Thoracic aorta (tissue), 2 donors: ENCODE measurements at regions not wholly inside any gene's neighbourhood (a gene's known extent, or its start where the extent isn't known, plus 50 kb on each side); places are given as distances from the start of the nearest gene placed in this dataset.

Experiments used
- ATAC-seq: fragments of 150-250 bp; one replicate; pipeline ENCODE4 v1.8.0; 2017; ENCODE audit warnings: low read depth; ENCODE audit not compliant: insufficient number of reproducible peaks, low FRiP score
- DNase-seq: peaks from one replicate; pipeline ENCODE4 v3.0.0-alpha.2; 2020; ENCODE audit warnings: low spot score
- H3K27ac ChIP-seq, 2 donors: fragments of 200-600 bp; sonication (generic); 1 replicate in 1 of 2; 2 replicates in 1 of 2; pipeline ENCODE4 v1.5.1; 2016; ENCODE audit warnings: mild to moderate bottlenecking in 2 of 2, moderate library complexity in 2 of 2
- H3K27me3 ChIP-seq: fragments of 200-600 bp; sonication (generic); replicated peaks from 2 replicates; pipeline ENCODE4 v1.6.0; 2016; ENCODE audit warnings: mild to moderate bottlenecking; ENCODE audit not compliant: insufficient read depth
- H3K36me3 ChIP-seq: fragments of 200-600 bp; sonication (generic); one replicate; pipeline ENCODE4 v1.5.1; 2016
- H3K4me1 ChIP-seq, 2 donors: fragments of 200-600 bp; sonication (generic); 1 replicate in 1 of 2; 2 replicates in 1 of 2; pipeline versions ENCODE4 v1.5.1 to v1.6.0; 2016; ENCODE audit warnings: low read depth in 2 of 2, mild to moderate bottlenecking in 1 of 2; ENCODE audit not compliant: control insufficient read depth in 1 of 2
- H3K4me3 ChIP-seq: fragments of 200-600 bp; sonication (generic); 2 replicates; pipeline ENCODE4 v1.5.1; 2016; ENCODE audit warnings: mild to moderate bottlenecking
- H3K9me3 ChIP-seq: fragments of 200-600 bp; sonication (generic); 2 replicates; pipeline ENCODE4 v1.5.1; 2016
- TF ChIP-seq, protein P1 (sequence below): fragments of 200-600 bp; sonication (generic); IDR thresholded peaks from one replicate; pipeline ENCODE4 v1.5.1; 2019; ENCODE audit warnings: antibody characterized with exemption

DNA sequence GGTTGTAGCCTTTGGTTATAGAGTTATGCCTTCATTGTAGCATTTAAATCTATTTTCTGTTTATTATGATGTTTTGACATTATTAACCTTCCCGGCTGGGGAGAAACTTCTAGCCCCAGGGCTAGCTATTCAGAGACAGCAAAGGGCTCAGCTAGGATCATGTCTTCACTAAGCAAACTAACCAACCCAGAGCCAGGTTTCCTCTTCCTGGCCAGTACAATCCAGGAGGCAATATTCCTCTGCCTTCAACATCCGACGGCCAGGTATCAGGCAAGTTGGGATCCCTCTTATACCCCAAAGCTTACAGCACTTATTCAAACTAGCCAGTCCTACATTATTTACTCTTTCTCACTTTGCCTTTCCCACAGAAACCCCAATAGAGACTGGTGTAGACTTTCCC lies 1060.7 kb upstream of the GHITM start:
- no peak overlapping the region for H3K27ac ChIP-seq
- ATAC-seq (no peak), DNase-seq (no peak)
- H3K27me3 ChIP-seq, result no peaks in the 10 kb centered on the region
- no peaks in the 10 kb centered on the region for H3K36me3 ChIP-seq
- TF ChIP-seq, protein P1, sequence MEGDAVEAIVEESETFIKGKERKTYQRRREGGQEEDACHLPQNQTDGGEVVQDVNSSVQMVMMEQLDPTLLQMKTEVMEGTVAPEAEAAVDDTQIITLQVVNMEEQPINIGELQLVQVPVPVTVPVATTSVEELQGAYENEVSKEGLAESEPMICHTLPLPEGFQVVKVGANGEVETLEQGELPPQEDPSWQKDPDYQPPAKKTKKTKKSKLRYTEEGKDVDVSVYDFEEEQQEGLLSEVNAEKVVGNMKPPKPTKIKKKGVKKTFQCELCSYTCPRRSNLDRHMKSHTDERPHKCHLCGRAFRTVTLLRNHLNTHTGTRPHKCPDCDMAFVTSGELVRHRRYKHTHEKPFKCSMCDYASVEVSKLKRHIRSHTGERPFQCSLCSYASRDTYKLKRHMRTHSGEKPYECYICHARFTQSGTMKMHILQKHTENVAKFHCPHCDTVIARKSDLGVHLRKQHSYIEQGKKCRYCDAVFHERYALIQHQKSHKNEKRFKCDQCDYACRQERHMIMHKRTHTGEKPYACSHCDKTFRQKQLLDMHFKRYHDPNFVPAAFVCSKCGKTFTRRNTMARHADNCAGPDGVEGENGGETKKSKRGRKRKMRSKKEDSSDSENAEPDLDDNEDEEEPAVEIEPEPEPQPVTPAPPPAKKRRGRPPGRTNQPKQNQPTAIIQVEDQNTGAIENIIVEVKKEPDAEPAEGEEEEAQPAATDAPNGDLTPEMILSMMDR, result no peak
- no peaks in the 10 kb centered on the region for H3K9me3 ChIP-seq
- no peaks in the 10 kb centered on the region for H3K4me1 ChIP-seq
- H3K4me3 ChIP-seq, result no peak overlapping the region

GRCh38 chr10:83083831-83084230 lies 1055.5 kb upstream of the GHITM start:
- no peaks in the 10 kb centered on the region for H3K9me3 ChIP-seq
- no peaks in the 10 kb centered on the region for H3K27me3 ChIP-seq
- TF ChIP-seq, protein P1, result no peak
- H3K4me3 ChIP-seq, result no peak overlapping the region
- no peaks in the 10 kb centered on the region for H3K4me1 ChIP-seq
- ATAC-seq, result no peak
- no peak overlapping the region for H3K27ac ChIP-seq
- H3K36me3 ChIP-seq, result no peaks in the 10 kb centered on the region
- no peak for DNase-seq

- ATAC-seq, result no peak
- Histone ChIP-seq H3K4me3 (no peak overlapping the region), H3K4me1 (no peaks in the 10 kb centered on the region), H3K36me3 (no peaks in the 10 kb centered on the region), H3K27ac (no peak overlapping the region), H3K9me3 (no peaks in the 10 kb centered on the region), H3K27me3 (no peaks in the 10 kb centered on the region)
- TF ChIP-seq, protein P1, result no peak
- DNase-seq, result no peak
Measured at GRCh38 chr10:83089335-83089734, 1050.0 kb upstream of the GHITM start.

- Histone ChIP-seq H3K27me3 (no peaks in the 10 kb centered on the region), H3K27ac (no peak overlapping the region), H3K36me3 (no peaks in the 10 kb centered on the region), H3K4me3 (no peak overlapping the region), H3K4me1 (no peaks in the 10 kb centered on the region), H3K9me3 (no peaks in the 10 kb centered on the region)
- ATAC-seq (no peak), DNase-seq (no peak)
- TF ChIP-seq, protein P1, result no peak
Measured at GRCh38 chr10:83104616-83105015, 1034.7 kb upstream of the GHITM start.

- H3K4me1 ChIP-seq, result no peaks in the 10 kb centered on the region
- H3K27me3 ChIP-seq, result no peaks in the 10 kb centered on the region
- ATAC-seq, result no peak
- TF ChIP-seq, protein P1, result no peak
- no peaks in the 10 kb centered on the region for H3K36me3 ChIP-seq
- H3K4me3 ChIP-seq, result no peak overlapping the region
- H3K27ac ChIP-seq, result no peak overlapping the region
- peaks cover 13% of the 10 kb centered on the region for H3K9me3 ChIP-seq
- no peak for DNase-seq
Measured at GRCh38 chr10:83108565-83109333, 1030.6 kb upstream of the GHITM start.
